H1 (cell line): ENCODE measurements at regions not wholly inside any gene's neighbourhood (a gene's known extent, or its start where the extent isn't known, plus 50 kb on each side); places are given as distances from the start of the nearest gene placed in this dataset.

Experiments
- CTCF ChIA-PET: fragments of 300-600 bp; sonication (Branson Sonifier 250); formaldehyde crosslinking; loops from one replicate; lab custom pipeline; 2021; ENCODE audit not compliant: partially characterized antibody; lab: Charles Lee
- POLR2A ChIA-PET: fragments of 300-600 bp; sonication (Branson Sonifier 250); formaldehyde crosslinking; loops from one replicate; lab custom pipeline; 2021; ENCODE audit warnings: inconsistent platforms; ENCODE audit not compliant: partially characterized antibody; lab: Charles Lee
- DNase-seq, 2 experiments: peaks; one replicate each; pipeline versions ENCODE4 v3.0.0 to v3.0.0-alpha.2; 2010 to 2022; ENCODE audit warnings: low spot score in 2 of 2, low read depth in 1 of 2, mixed read lengths in 1 of 2
- FAIRE-seq: peaks from 2 replicates; lab custom pipeline; 2011; peaks lifted over from hg19 to GRCh38; lab: Jason Lieb, UNC
- H2AFZ ChIP-seq: 2 replicates; pipeline ENCODE4 v1.8.1; 2012; ENCODE audit warnings: low read length, inconsistent platforms
- H2AK5ac ChIP-seq: 2 replicates; pipeline ENCODE4 v1.6.1; 2013; ENCODE audit warnings: low read depth, low read length
- H2BK120ac ChIP-seq: replicated peaks from 2 replicates; pipeline ENCODE3; 2013; ENCODE audit warnings: low read depth, low read length, inconsistent platforms
- H2BK12ac ChIP-seq: 2 replicates; pipeline ENCODE4 v1.6.1; 2013; ENCODE audit warnings: low read depth, low read length
- H2BK15ac ChIP-seq: 2 replicates; pipeline ENCODE4 v1.6.1; 2013; ENCODE audit warnings: low read length
- H2BK20ac ChIP-seq: 2 replicates; pipeline ENCODE4 v1.6.1; 2013; ENCODE audit warnings: low read length
- H2BK5ac ChIP-seq: 2 replicates; pipeline ENCODE4 v1.6.1; 2013; ENCODE audit warnings: low read depth, low read length
- H3K14ac ChIP-seq: 2 replicates; pipeline ENCODE4 v1.6.1; 2013; ENCODE audit warnings: inconsistent platforms; ENCODE audit not compliant: insufficient read length
- H3K18ac ChIP-seq: 2 replicates; pipeline ENCODE4 v1.6.1; 2013; ENCODE audit warnings: low read length; ENCODE audit errors: extremely low read depth
- H3K23ac ChIP-seq: 2 replicates; pipeline ENCODE4 v1.6.1; 2013; ENCODE audit warnings: inconsistent platforms; ENCODE audit not compliant: insufficient read length
- H3K23me2 ChIP-seq: 2 replicates; pipeline ENCODE4 v1.6.1; 2013; ENCODE audit warnings: low read depth, low read length
- H3K27ac ChIP-seq: 2 replicates; pipeline ENCODE4 v1.6.1; 2011; ENCODE audit warnings: low read depth, low read length, inconsistent platforms
- H3K27me3 ChIP-seq, 4 experiments: replicated peaks in 1 of 4; 1 replicate in 1 of 4; 2 replicates in 3 of 4; pipeline versions ENCODE4 v1.6.1 to v1.8.1; 2011 to 2013; ENCODE audit warnings: low read length in 3 of 4, mild to moderate bottlenecking in 3 of 4, inconsistent platforms in 2 of 4, mixed read lengths in 2 of 4, moderate library complexity in 1 of 4; ENCODE audit not compliant: control insufficient read depth in 3 of 4, insufficient read depth in 3 of 4; ENCODE audit errors: extremely low read depth in 1 of 4
- H3K36me3 ChIP-seq, 4 experiments: 2 replicates each; pipeline versions ENCODE4 v1.6.1 to v1.8.1; 2011 to 2013; ENCODE audit warnings: mild to moderate bottlenecking in 4 of 4, low read length in 3 of 4, moderate library complexity in 2 of 4, control low read depth in 1 of 4, inconsistent platforms in 1 of 4; ENCODE audit not compliant: insufficient read depth in 4 of 4, control insufficient read depth in 2 of 4
- H3K4ac ChIP-seq: replicated peaks from 2 replicates; pipeline ENCODE3; 2013; ENCODE audit warnings: low read length, low read depth, mixed read lengths, inconsistent platforms; ENCODE audit not compliant: insufficient read length
- H3K4me1 ChIP-seq, 4 experiments: replicated peaks in 1 of 4; 1 replicate in 1 of 4; 2 replicates in 3 of 4; pipeline versions ENCODE4 v1.6.1 to v1.8.1; 2011 to 2013; ENCODE audit warnings: low read length in 3 of 4, inconsistent platforms in 2 of 4, mixed read lengths in 1 of 4; ENCODE audit not compliant: insufficient read depth in 4 of 4, control insufficient read depth in 3 of 4
- H3K4me2 ChIP-seq, 2 experiments: 2 replicates each; pipeline versions ENCODE4 v1.6.1 to v1.8.1; 2011 to 2013; ENCODE audit warnings: low read depth in 2 of 2, low read length in 2 of 2, control low read depth in 1 of 2, inconsistent platforms in 1 of 2, mild to moderate bottlenecking in 1 of 2; ENCODE audit not compliant: insufficient read depth in 1 of 2
- H3K4me3 ChIP-seq, 4 experiments: fragments of 200-600, 300-600 bp in 1 of 4; sonication (generic), shearing (Covaris generic), sonication (Bioruptor Twin) in 1 of 4; 2 replicates each; pipeline versions ENCODE4 v1.5.1 to v1.8.1; 2011 to 2016; ENCODE audit warnings: low read length in 4 of 4, low read depth in 3 of 4, control low read depth in 2 of 4, inconsistent platforms in 2 of 4, mild to moderate bottlenecking in 2 of 4, mixed read lengths in 1 of 4, moderate library complexity in 1 of 4; ENCODE audit not compliant: insufficient read depth in 2 of 4; ENCODE audit errors: extremely low read depth in 1 of 4
- H3K56ac ChIP-seq: replicated peaks from 2 replicates; pipeline ENCODE3; 2013; ENCODE audit warnings: low read depth, mild to moderate bottlenecking, mixed read lengths, low read length, inconsistent platforms; ENCODE audit not compliant: insufficient read length
- H3K79me1 ChIP-seq: 2 replicates; pipeline ENCODE4 v1.6.1; 2013; ENCODE audit warnings: low read depth, low read length, control low read depth
- H3K79me2 ChIP-seq, 2 experiments: 2 replicates each; pipeline versions ENCODE4 v1.6.1 to v1.8.1; 2012 to 2013; ENCODE audit warnings: low read length in 2 of 2, mild to moderate bottlenecking in 2 of 2, inconsistent platforms in 1 of 2; ENCODE audit not compliant: insufficient read depth in 2 of 2, control insufficient read depth in 1 of 2
- H3K9ac ChIP-seq, 4 experiments: replicated peaks in 1 of 4; 1 replicate in 1 of 4; 2 replicates in 3 of 4; pipeline versions ENCODE4 v1.6.1 to v1.8.1; 2011 to 2013; ENCODE audit warnings: low read depth in 3 of 4, low read length in 3 of 4, control low read depth in 2 of 4, mild to moderate bottlenecking in 2 of 4, moderate library complexity in 2 of 4, inconsistent platforms in 1 of 4; ENCODE audit errors: extremely low read depth in 1 of 4
- H3K9me3 ChIP-seq, 2 experiments: 2 replicates each; pipeline versions ENCODE4 v1.6.1 to v1.8.1; 2012 to 2013; ENCODE audit warnings: mild to moderate bottlenecking in 2 of 2, moderate library complexity in 2 of 2, control low read depth in 1 of 2, inconsistent platforms in 1 of 2, low read depth in 1 of 2, low read length in 1 of 2, mixed read lengths in 1 of 2; ENCODE audit not compliant: insufficient read depth in 2 of 2
- H4K20me1 ChIP-seq, 2 experiments: replicated peaks in 1 of 2; 2 replicates each; pipeline versions ENCODE3 to v1.8.1; 2011 to 2013; ENCODE audit warnings: inconsistent platforms in 2 of 2, low read length in 2 of 2, mild to moderate bottlenecking in 1 of 2; ENCODE audit not compliant: insufficient read depth in 2 of 2, control insufficient read depth in 1 of 2
- H4K5ac ChIP-seq: 2 replicates; pipeline ENCODE4 v1.6.1; 2013; ENCODE audit warnings: low read length, low read depth, mixed read lengths, inconsistent platforms; ENCODE audit not compliant: insufficient read length
- H4K8ac ChIP-seq: 2 replicates; pipeline ENCODE4 v1.8.0; 2013; ENCODE audit warnings: mild to moderate bottlenecking, moderate library complexity, low read length, inconsistent platforms; ENCODE audit not compliant: insufficient read depth; ENCODE audit errors: extremely low read depth
- H4K91ac ChIP-seq: replicated peaks from 2 replicates; pipeline ENCODE3; 2013; ENCODE audit warnings: low read length, mixed read lengths, inconsistent platforms; ENCODE audit not compliant: insufficient read length
- ATF2 ChIP-seq: IDR thresholded peaks from 2 replicates; pipeline ENCODE4 v1.6.1; 2012; ENCODE audit warnings: low read length, inconsistent platforms
- ATF3 ChIP-seq: IDR thresholded peaks from 2 replicates; pipeline ENCODE4 v1.6.1; 2011; ENCODE audit warnings: low read depth, mild to moderate bottlenecking, low read length; ENCODE audit not compliant: insufficient read depth
- BACH1 ChIP-seq: IDR thresholded peaks from 2 replicates; pipeline ENCODE4 v1.6.1; 2012; ENCODE audit warnings: low read length, improper control_type of control experiment
- CTBP2 ChIP-seq: IDR thresholded peaks from 2 replicates; pipeline ENCODE4 v1.7.0; 2011; ENCODE audit warnings: borderline replicate concordance, mild to moderate bottlenecking, moderate library complexity, mixed read lengths, low read length; ENCODE audit not compliant: insufficient read depth, insufficient read length
- FOSL1 ChIP-seq: IDR thresholded peaks from 2 replicates; pipeline ENCODE4 v1.6.1; 2011; ENCODE audit warnings: mild to moderate bottlenecking, low read depth, low read length, moderate library complexity; ENCODE audit not compliant: insufficient read depth
- KDM4A ChIP-seq: IDR thresholded peaks from one replicate; pipeline ENCODE4 v1.7.1; 2012; ENCODE audit warnings: low read depth, mild to moderate bottlenecking, moderate library complexity, low read length, inconsistent platforms; ENCODE audit not compliant: severe bottlenecking
- SRF ChIP-seq: IDR thresholded peaks from 2 replicates; pipeline ENCODE4 v1.6.1; 2011; ENCODE audit warnings: mild to moderate bottlenecking, low read depth, low read length, moderate library complexity
- TAF1 ChIP-seq: IDR thresholded peaks from 2 replicates; pipeline ENCODE4 v1.6.1; 2011; ENCODE audit warnings: mild to moderate bottlenecking, low read depth, low read length
- TAF7 ChIP-seq: optimal IDR thresholded peaks from 2 replicates; pipeline ENCODE3; 2011; ENCODE audit warnings: low read depth, mild to moderate bottlenecking, inconsistent platforms, low read length, moderate library complexity, borderline replicate concordance
- USF2 ChIP-seq: IDR thresholded peaks from 2 replicates; pipeline ENCODE4 v1.6.1; 2011; ENCODE audit warnings: low read length, improper control_type of control experiment
- WGBS, 2 experiments: shearing (Covaris generic) in 1 of 2; methylation state at CpG; one replicate each; pipeline versions ENCODE4 v1.1.6 to v1.1.7; 2013 to 2015; ENCODE audit warnings: low lambda C conversion rate in 2 of 2, mixed read lengths in 2 of 2, inconsistent platforms in 1 of 2, low coverage in 1 of 2, missing lambda C conversion rate in 1 of 2; ENCODE audit not compliant: insufficient replicate concordance in 2 of 2, insufficient coverage in 1 of 2, insufficient read length in 1 of 2; ENCODE audit errors: extremely low coverage in 1 of 2, missing lambda C conversion rate in 1 of 2; 5-methylcytosine and 5-hydroxymethylcytosine counted together

- ChIA-PET POLR2A (no interaction called here), CTCF (interaction anchor here (0.6 kb wide), 1 partner anchor 134 kb away, joined by 3 read pairs; no protein-coding TSS in a partner anchor)
- FAIRE-seq (no peak), DNase-seq (no peak)
- Histone ChIP-seq H3K4me3 (no peak overlapping the region), H3K9me3 (no peaks in the 10 kb centered on the region), H3K56ac (no peak overlapping the region), H2BK15ac (no peak overlapping the region), H3K4ac (no peak overlapping the region), H2BK120ac (no peak overlapping the region), H3K9ac (no peak overlapping the region), H3K79me2 (no peaks in the 10 kb centered on the region), H2AFZ (no peak overlapping the region), H4K8ac (no peak overlapping the region), H2AK5ac (no peak overlapping the region), H2BK20ac (no peak overlapping the region), H3K23me2 (peaks cover 4% of the 10 kb centered on the region; the same call in 1 of the 2 replicates), H4K91ac (no peak overlapping the region), H2BK5ac (no peak overlapping the region), H3K36me3 (no peaks in the 10 kb centered on the region), H3K27ac (no peak overlapping the region), H3K79me1 (no peaks in the 10 kb centered on the region), H4K20me1 (no peaks in the 10 kb centered on the region), H3K18ac (no peak overlapping the region), H3K23ac (no peak overlapping the region), H3K27me3 (no peaks in the 10 kb centered on the region), H2BK12ac (no peak overlapping the region), H4K5ac (no peak overlapping the region), H3K14ac (no peak overlapping the region), H3K4me2 (no peak overlapping the region), H3K4me1 (no peaks in the 10 kb centered on the region)
- WGBS, 2 experiments, result 90% methylated on average over 6 of the region's 6 CpGs; no CpG with 5 or more reads in 1 of the 2 experiments
- TF ChIP-seq CTBP2 (no peak), KDM4A (no peak), FOSL1 (no peak), TAF7 (no peak), SRF (no peak), BACH1 (no peak), TAF1 (no peak), ATF2 (no peak), USF2 (no peak), ATF3 (no peak)
These were observed 464.9 kb upstream of the BRINP1 start for GRCh38 chr9:119834064-119834620.
